T-cell (primary cell): ENCODE measurements at regions not wholly inside any gene's neighbourhood (a gene's known extent, or its start where the extent isn't known, plus 50 kb on each side); places are given as distances from the start of the nearest gene placed in this dataset.

Experiments used
- ATAC-seq, 4 experiments: fragments of 200-7000 bp in 3 of 4; fragments of 150-1000 bp in 1 of 4; cut with Tn5 transposase; replicated peaks in 1 of 4; 1 replicate in 3 of 4; 2 replicates in 1 of 4; pipeline ENCODE4 v1.10.0; 2021; ENCODE audit warnings: moderate library complexity in 3 of 4, mild to moderate bottlenecking in 2 of 4, moderate number of reproducible peaks in 1 of 4
- CTCF ChIA-PET, 2 donors: fragments of 300-600 bp; sonication (Branson Sonifier 250); formaldehyde crosslinking; loops; one replicate each; lab custom pipeline; 2022; ENCODE audit warnings: antibody characterized with exemption in 2 of 2; lab: Charles Lee
- POLR2A ChIA-PET, 2 donors: fragments of 300-600 bp; sonication (Branson Sonifier 250); formaldehyde crosslinking; loops; one replicate each; lab custom pipeline; 2022; ENCODE audit warnings: antibody characterized with exemption in 2 of 2; lab: Charles Lee
- DNase-seq, 35 experiments: peaks; one replicate each; pipeline versions ENCODE4 v3.0.0 to v3.0.0-alpha.2; 2013 to 2023
- H3K27ac ChIP-seq: one replicate; pipeline ENCODE4 v1.5.1; 2013; ENCODE audit warnings: low read length
- H3K27me3 ChIP-seq, 2 experiments: replicated peaks in 1 of 2; 1 replicate in 1 of 2; 2 replicates in 1 of 2; pipeline versions ENCODE4 v1.6.1 to v1.7.0; 2013; ENCODE audit warnings: low read length in 1 of 2, mixed read lengths in 1 of 2; ENCODE audit not compliant: control insufficient read depth in 2 of 2, insufficient read depth in 2 of 2; ENCODE audit errors: extremely low read depth in 1 of 2
- H3K36me3 ChIP-seq, 2 donors: 1 replicate in 1 of 2; 2 replicates in 1 of 2; pipeline versions ENCODE4 v1.6.1 to v1.7.0; 2013; ENCODE audit warnings: low read length in 1 of 2; ENCODE audit not compliant: control insufficient read depth in 2 of 2, insufficient read depth in 1 of 2; ENCODE audit errors: extremely low read depth in 1 of 2
- H3K4me1 ChIP-seq, 2 experiments: 1 replicate in 1 of 2; 2 replicates in 1 of 2; pipeline versions ENCODE4 v1.6.1 to v1.7.0; 2013; ENCODE audit warnings: low read length in 2 of 2, mixed read lengths in 1 of 2; ENCODE audit not compliant: insufficient read depth in 2 of 2, control insufficient read depth in 1 of 2; ENCODE audit errors: extremely low read depth in 1 of 2
- H3K4me3 ChIP-seq, 2 donors: 1 replicate in 1 of 2; 2 replicates in 1 of 2; pipeline versions ENCODE4 v1.5.1 to v1.7.0; 2013; ENCODE audit warnings: mild to moderate bottlenecking in 2 of 2, low read length in 1 of 2, moderate library complexity in 1 of 2; ENCODE audit not compliant: control insufficient read depth in 1 of 2; ENCODE audit errors: extremely low read depth in 1 of 2
- H3K9me3 ChIP-seq: 2 replicates; pipeline ENCODE4 v1.7.0; 2013
- H3K27ac Mint-ChIP-seq, 2 donors: one replicate each; pipeline ENCODE4 v1.8.0; 2020 to 2021; ENCODE audit warnings: mild to moderate bottlenecking in 2 of 2, mixed read lengths in 2 of 2
- H3K27me3 Mint-ChIP-seq, 2 donors: one replicate each; pipeline ENCODE4 v1.8.0; 2021 to 2022; ENCODE audit warnings: mixed read lengths in 2 of 2
- H3K36me3 Mint-ChIP-seq: one replicate; pipeline ENCODE4 v1.8.0; 2021; ENCODE audit warnings: mixed read lengths
- H3K4me1 Mint-ChIP-seq, 3 donors: one replicate each; pipeline ENCODE4 v1.8.0; 2020 to 2022; ENCODE audit warnings: mixed read lengths in 3 of 3, mild to moderate bottlenecking in 1 of 3
- H3K4me3 Mint-ChIP-seq, 3 donors: one replicate each; pipeline ENCODE4 v1.8.0; 2020 to 2022; ENCODE audit warnings: mild to moderate bottlenecking in 3 of 3, mixed read lengths in 3 of 3, moderate library complexity in 3 of 3
- H3K9me3 Mint-ChIP-seq, 3 donors: one replicate each; pipeline ENCODE4 v1.8.0; 2020 to 2022; ENCODE audit warnings: mixed read lengths in 3 of 3
- WGBS: methylation state at CpG from one replicate; pipeline ENCODE4 v1.1.5; 2013; ENCODE audit warnings: missing lambda C conversion rate; ENCODE audit not compliant: insufficient coverage; 5-methylcytosine and 5-hydroxymethylcytosine counted together

- H3K27me3 ChIP-seq: peaks cover 0 to 2% of the 10 kb centered on the region in 2 experiments
- Mint-ChIP-seq H3K4me3 (no peak overlapping the region), H3K4me1 (no peaks in the 10 kb centered on the region), H3K36me3 (no peaks in the 10 kb centered on the region), H3K27ac (no peak overlapping the region), H3K27me3 (peaks cover 6 to 12% of the 10 kb centered on the region in 2 donors), H3K9me3 (peaks cover 0 to 6% (median 0%) of the 10 kb centered on the region in 3 donors)
- DNase-seq (no peak), ATAC-seq (no peak)
- no peak overlapping the region for H3K4me3 ChIP-seq
- no peaks in the 10 kb centered on the region for H3K9me3 ChIP-seq
- no peaks in the 10 kb centered on the region for H3K4me1 ChIP-seq
- ChIA-PET POLR2A (no interaction called here), CTCF (no interaction called here)
- no peak overlapping the region for H3K27ac ChIP-seq
- WGBS: 100% methylated on average over 1 of the region's 2 CpGs
- no peaks in the 10 kb centered on the region for H3K36me3 ChIP-seq
Measured at GRCh38 chr10:125269716-125270115, 109.4 kb upstream of the CTBP2 start.

GRCh38 chr10:125266966-125267365, 106.6 kb upstream of the CTBP2 start:
- ChIA-PET CTCF (no interaction called here), POLR2A (no interaction called here)
- H3K4me1 Mint-ChIP-seq: no peaks in the 10 kb centered on the region
- ATAC-seq: no peak
- 84% methylated on average over 12 of the region's 13 CpGs for WGBS
- Histone ChIP-seq H3K4me1 (no peaks in the 10 kb centered on the region), H3K27me3 (no peaks in the 10 kb centered on the region), H3K27ac (no peak overlapping the region), H3K4me3 (no peak overlapping the region), H3K9me3 (no peaks in the 10 kb centered on the region), H3K36me3 (no peaks in the 10 kb centered on the region)
- peaks cover 0 to 6% (median 3%) of the 10 kb centered on the region in 3 donors for H3K9me3 Mint-ChIP-seq
- H3K27me3 Mint-ChIP-seq: peaks cover 2 to 12% of the 10 kb centered on the region in 2 donors
- H3K27ac Mint-ChIP-seq: no peak overlapping the region
- no peaks in the 10 kb centered on the region for H3K36me3 Mint-ChIP-seq
- DNase-seq: no peak
- H3K4me3 Mint-ChIP-seq: no peak overlapping the region

- whole genome bisulfite sequencing: 85% methylated on average over 13 of the region's 14 CpGs
Measured at GRCh38 chr10:125266541-125266940, 106.2 kb upstream of the CTBP2 start.

GRCh38 chr10:125265579-125265955, 105.2 kb upstream of the CTBP2 start:
- Mint-ChIP-seq H3K27me3 (peaks cover 0 to 8% of the 10 kb centered on the region in 2 donors), H3K4me3 (no peak overlapping the region), H3K4me1 (no peaks in the 10 kb centered on the region), H3K27ac (no peak overlapping the region), H3K36me3 (no peaks in the 10 kb centered on the region), H3K9me3 (peaks cover 0 to 7% (median 6%) of the 10 kb centered on the region in 3 donors)
- H3K9me3 ChIP-seq: no peaks in the 10 kb centered on the region
- H3K27ac ChIP-seq: no peak overlapping the region
- ChIA-PET POLR2A (no interaction called here), CTCF (no interaction called here)
- 91% methylated on average over 4 of the region's 6 CpGs for WGBS
- H3K4me3 ChIP-seq: no peak overlapping the region
- no peaks in the 10 kb centered on the region for H3K36me3 ChIP-seq
- H3K27me3 ChIP-seq: peaks cover 0 to 2% of the 10 kb centered on the region in 2 experiments
- H3K4me1 ChIP-seq: no peaks in the 10 kb centered on the region
- DNase-seq (no peak), ATAC-seq (no peak)

More at GRCh38 chr10:125266541-125266940, 106.2 kb upstream of the CTBP2 start:
- POLR2A ChIA-PET: no interaction called here
- H3K9me3 ChIP-seq: no peaks in the 10 kb centered on the region
- DNase-seq (no peak), ATAC-seq (no peak)
- H3K27me3 ChIP-seq: no peaks in the 10 kb centered on the region
- no peaks in the 10 kb centered on the region for H3K36me3 Mint-ChIP-seq
- H3K4me1 ChIP-seq: no peaks in the 10 kb centered on the region
- CTCF ChIA-PET: no interaction called here
- no peak overlapping the region for H3K4me3 ChIP-seq
- peaks cover 0 to 6% (median 3%) of the 10 kb centered on the region in 3 donors for H3K9me3 Mint-ChIP-seq
- no peak overlapping the region for H3K27ac ChIP-seq
- H3K4me3 Mint-ChIP-seq: no peak overlapping the region
- peaks cover 2 to 12% of the 10 kb centered on the region in 2 donors for H3K27me3 Mint-ChIP-seq
- no peak overlapping the region for H3K27ac Mint-ChIP-seq
- H3K36me3 ChIP-seq: no peaks in the 10 kb centered on the region
- no peaks in the 10 kb centered on the region for H3K4me1 Mint-ChIP-seq

- no peak overlapping the region for H3K4me3 ChIP-seq
- Mint-ChIP-seq H3K27me3 (peaks cover 0 to 8% of the 10 kb centered on the region in 2 donors), H3K4me3 (no peak overlapping the region), H3K36me3 (no peaks in the 10 kb centered on the region), H3K4me1 (no peaks in the 10 kb centered on the region), H3K9me3 (peaks cover 0 to 6% (median 4%) of the 10 kb centered on the region in 3 donors), H3K27ac (no peak overlapping the region)
- H3K9me3 ChIP-seq: no peaks in the 10 kb centered on the region
- no peak overlapping the region for H3K27ac ChIP-seq
- WGBS: 78% methylated on average over 12 of the region's 13 CpGs
- no peaks in the 10 kb centered on the region for H3K4me1 ChIP-seq
- ChIA-PET POLR2A (no interaction called here), CTCF (no interaction called here)
- peaks cover 0 to 2% of the 10 kb centered on the region in 2 experiments for H3K27me3 ChIP-seq
- H3K36me3 ChIP-seq: no peaks in the 10 kb centered on the region
- ATAC-seq (no peak), DNase-seq (no peak)
Measured at GRCh38 chr10:125264757-125265578, 104.6 kb upstream of the CTBP2 start.

GRCh38 chr10:125264091-125264490, 103.7 kb upstream of the CTBP2 start:
- H3K36me3 Mint-ChIP-seq: no peaks in the 10 kb centered on the region
- Histone ChIP-seq H3K27ac (no peak overlapping the region), H3K4me1 (no peaks in the 10 kb centered on the region), H3K9me3 (no peaks in the 10 kb centered on the region), H3K36me3 (no peaks in the 10 kb centered on the region), H3K27me3 (peaks cover 0 to 2% of the 10 kb centered on the region in 2 experiments), H3K4me3 (no peak overlapping the region)
- ChIA-PET CTCF (no interaction called here), POLR2A (no interaction called here)
- 67% methylated on average over 1 of the region's 1 CpG for WGBS
- H3K4me3 Mint-ChIP-seq: no peak overlapping the region
- no peaks in the 10 kb centered on the region for H3K4me1 Mint-ChIP-seq
- H3K27ac Mint-ChIP-seq: no peak overlapping the region
- ATAC-seq: no peak
- H3K27me3 Mint-ChIP-seq: peaks cover 0 to 8% of the 10 kb centered on the region in 2 donors
- peaks cover 0 to 6% (median 4%) of the 10 kb centered on the region in 3 donors for H3K9me3 Mint-ChIP-seq
- DNase-seq: no peak
